NCI-H345 treated with DMSO at 0.1 percent for 48 hours (cell line): ENCODE measurements at regions not wholly inside any gene's neighbourhood (a gene's known extent, or its start where the extent isn't known, plus 50 kb on each side); places are given as distances from the start of the nearest gene placed in this dataset.
"Not testable (repeated sequence)": the region's sequence is repeated elsewhere in the genome, so short reads cannot be mapped to it uniquely, and the experiment has no call there.

ENCODE experiments used
- DNase-seq: peaks from one replicate; lab custom pipeline; 2025; ENCODE audit not compliant: unreplicated experiment; lab: John Stamatoyannopoulos, UW

- DNase-seq, result no peak
These were observed 51.2 kb upstream of the SGCE start for GRCh38 chr7:94706996-94707740.

GRCh38 chr7:94710256-94710655 is 54.3 kb upstream of the SGCE start:
- no peak for DNase-seq

GRCh38 chr7:94722360-94722759 is 66.4 kb upstream of the SGCE start:
- DNase-seq, result not testable (repeated sequence)

- not testable (repeated sequence) for DNase-seq
These were observed 73.0 kb upstream of the SGCE start for GRCh38 chr7:94728893-94729292.

- DNase-seq, result no peak
These were observed 82.1 kb upstream of the SGCE start for GRCh38 chr7:94738071-94738470.

- peak; percentile 51 for DNase-seq
These were observed 83.2 kb upstream of the SGCE start for GRCh38 chr7:94739180-94739579.

GRCh38 chr7:94740509-94740908 is 84.6 kb upstream of the SGCE start:
- DNase-seq, result no peak

GRCh38 chr7:94741179-94741578 is 85.2 kb upstream of the SGCE start:
- DNase-seq, result no peak

GRCh38 chr7:94748376-94748775 is 92.4 kb upstream of the SGCE start:
- no peak for DNase-seq

GRCh38 chr7:94760446-94761100 is 104.6 kb upstream of the SGCE start:
- no peak for DNase-seq

- DNase-seq, result no peak
These were observed 105.5 kb upstream of the SGCE start for GRCh38 chr7:94761451-94761850.

GRCh38 chr7:94763268-94763667 is 107.3 kb upstream of the SGCE start:
- DNase-seq, result no peak

- no peak for DNase-seq
These were observed 113.8 kb upstream of the SGCE start for GRCh38 chr7:94769724-94770123.

- DNase-seq, result no peak
These were observed 123.0 kb upstream of the SGCE start for GRCh38 chr7:94778711-94779459.

- no peak for DNase-seq
These were observed 123.9 kb upstream of the SGCE start for GRCh38 chr7:94779861-94780260.

GRCh38 chr7:94781236-94781635 is 125.3 kb upstream of the SGCE start:
- DNase-seq, result no peak

GRCh38 chr7:94782777-94783176 is 124.6 kb upstream of the PPP1R9A start:
- no peak for DNase-seq

GRCh38 chr7:94787285-94787684 is 120.1 kb upstream of the PPP1R9A start:
- no peak for DNase-seq

GRCh38 chr7:94788378-94788777 is 119.0 kb upstream of the PPP1R9A start:
- not testable (repeated sequence) for DNase-seq

- no peak for DNase-seq
These were observed 115.2 kb upstream of the PPP1R9A start for GRCh38 chr7:94792241-94792640.

GRCh38 chr7:94797404-94797803 is 110.0 kb upstream of the PPP1R9A start:
- not testable (repeated sequence) for DNase-seq

- no peak for DNase-seq
These were observed 103.6 kb upstream of the PPP1R9A start for GRCh38 chr7:94803821-94804220.
